NCI-H1694 (cell line): ENCODE measurements at regions not wholly inside any gene's neighbourhood (a gene's known extent, or its start where the extent isn't known, plus 50 kb on each side); places are given as distances from the start of the nearest gene placed in this dataset.
A peak's percentile ranks its signal among the peaks of the same experiment; 100 is the strongest.
"Not testable (repeated sequence)": the region's sequence is repeated elsewhere in the genome, so short reads cannot be mapped to it uniquely, and the experiment has no call there.

ENCODE experiments used
- DNase-seq: peaks from one replicate; lab custom pipeline; 2025; lab: John Stamatoyannopoulos, UW

DNA sequence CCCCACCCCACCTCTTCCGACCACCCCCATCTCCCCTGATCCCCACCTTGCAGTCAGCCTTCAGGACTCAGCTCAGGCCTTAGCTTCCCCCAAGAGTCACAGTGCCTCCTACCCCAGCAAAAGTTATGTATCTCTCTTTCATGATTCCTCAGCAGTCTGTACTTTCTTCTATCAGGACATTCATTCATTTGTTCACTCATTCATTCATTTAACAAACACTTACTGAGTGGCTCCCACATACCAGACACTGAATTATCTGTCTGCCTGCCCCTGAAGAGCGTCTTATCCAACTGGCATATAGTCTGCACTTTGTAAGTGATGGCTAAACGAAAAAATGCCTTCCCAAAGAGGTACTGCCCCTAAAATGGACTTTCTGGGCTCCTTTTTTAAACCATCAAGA lies 114.4 kb upstream of the SLC35F3 start:
- no peak for DNase-seq

DNA sequence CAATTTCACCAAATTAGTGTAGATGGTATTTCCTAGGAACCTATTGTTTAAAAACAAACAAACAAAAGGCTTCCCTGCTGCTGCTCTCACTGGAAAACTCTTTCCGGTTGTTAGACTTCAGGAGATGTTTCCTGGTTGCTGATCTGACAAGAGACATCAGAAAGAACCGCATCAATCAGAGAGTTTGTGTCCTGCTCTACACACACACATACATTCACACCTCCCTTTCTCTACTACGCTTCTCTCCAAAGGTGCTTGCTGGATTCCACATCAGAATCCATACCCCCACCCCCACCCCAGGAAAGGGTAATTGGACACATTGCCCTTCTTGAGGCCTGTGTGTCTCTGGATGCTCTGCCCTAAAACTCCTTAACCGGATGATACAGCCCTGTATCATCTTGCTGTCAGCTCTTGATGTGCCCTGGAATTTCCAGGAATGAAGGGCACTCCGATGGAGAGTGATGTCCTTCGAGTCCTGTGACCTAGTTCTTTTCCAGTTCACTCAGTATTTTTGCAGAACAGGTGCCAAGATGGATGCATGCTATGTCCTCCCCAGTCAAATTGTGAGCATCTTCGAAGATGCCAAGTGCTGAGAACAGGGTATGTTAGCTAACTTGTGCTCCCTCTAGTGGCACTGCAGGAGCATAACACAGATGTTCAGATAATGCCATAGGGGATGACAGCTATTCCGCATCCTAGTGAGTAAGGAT lies 113.7 kb upstream of the SLC35F3 start:
- DNase-seq, result peak; percentile 72

DNA sequence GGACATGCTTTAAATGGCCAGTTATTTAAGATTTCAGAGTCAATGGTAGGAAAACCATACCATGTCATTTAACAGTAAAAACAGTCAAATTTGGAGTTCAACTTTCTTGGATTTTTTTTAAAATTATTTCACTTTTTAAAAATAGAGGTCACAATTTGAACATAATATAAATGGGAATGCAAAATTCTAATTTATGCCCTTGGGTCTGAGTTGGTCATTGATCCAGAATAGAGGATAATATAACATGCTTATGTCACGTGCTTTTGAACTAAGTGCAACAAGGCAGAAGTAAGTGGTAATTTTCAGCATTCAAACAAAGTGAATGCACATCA lies 113.1 kb upstream of the SLC35F3 start:
- DNase-seq, result no peak

DNA sequence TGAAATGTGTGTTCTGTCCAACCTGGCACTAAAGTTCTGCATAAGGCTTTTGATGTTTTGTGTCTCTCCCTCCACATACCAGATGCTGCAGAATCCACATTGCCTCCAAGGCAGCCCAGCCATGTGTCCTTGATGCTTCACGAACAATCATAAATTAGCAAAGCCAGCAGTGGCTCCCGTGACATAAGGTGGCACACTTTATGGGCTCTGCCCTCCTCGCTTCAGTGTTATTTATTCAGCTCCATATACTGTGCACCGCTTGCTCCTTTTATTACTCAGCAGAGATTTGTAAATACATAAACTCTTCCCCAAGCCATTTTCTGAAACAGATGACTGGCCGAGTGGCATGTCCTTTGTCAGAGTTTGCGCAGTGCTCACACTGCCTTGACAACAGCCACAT lies 112.8 kb upstream of the SLC35F3 start:
- DNase-seq, result peak; percentile 93

DNA sequence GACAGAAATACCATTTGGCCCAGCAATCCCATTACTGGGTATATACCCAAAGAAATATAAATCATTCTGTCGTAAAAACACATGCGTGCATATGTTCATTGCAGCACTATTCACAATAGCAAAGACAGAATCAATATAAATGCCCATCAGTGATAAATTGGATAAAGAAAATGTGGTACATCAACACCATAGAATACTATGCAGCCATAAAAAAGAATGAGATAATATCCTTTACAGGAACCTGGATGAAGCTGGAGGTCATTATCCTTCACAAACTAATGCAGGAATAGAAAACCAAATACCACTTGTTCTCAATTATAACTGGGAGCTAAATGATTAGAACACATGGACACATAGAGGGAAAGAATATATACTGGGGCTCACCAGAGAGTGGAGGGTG lies 109.6 kb upstream of the SLC35F3 start:
- no peak for DNase-seq

DNA sequence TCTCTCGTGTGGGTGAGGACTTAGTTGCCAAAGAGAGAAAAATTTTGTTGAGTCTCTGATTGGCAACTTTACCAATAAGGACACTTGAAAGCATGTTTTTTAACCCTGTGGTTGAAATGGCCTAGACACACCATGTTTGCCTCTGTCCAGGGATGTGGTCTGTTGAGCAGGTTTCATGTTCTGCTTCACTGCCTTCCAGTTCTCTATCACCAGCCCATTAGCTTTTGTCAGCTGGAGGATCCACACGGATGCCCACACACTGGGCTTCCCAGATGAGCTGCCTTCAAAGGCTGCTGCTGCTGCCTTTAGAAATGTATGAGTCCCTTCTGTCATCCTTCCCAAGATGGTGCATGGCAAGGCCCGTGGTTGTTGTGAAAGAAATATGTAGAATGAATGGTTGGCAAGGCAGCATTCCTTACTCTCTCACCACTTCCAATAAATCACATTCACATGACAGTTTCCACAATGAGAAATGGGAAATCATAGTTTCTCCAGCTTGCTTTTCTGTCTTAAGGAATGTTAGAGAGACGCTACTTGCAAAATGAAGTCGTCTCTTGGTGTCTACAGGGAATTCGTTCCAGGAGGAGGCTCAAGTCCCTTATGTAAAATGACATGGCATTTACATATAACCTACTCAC lies 108.2 kb upstream of the SLC35F3 start:
- DNase-seq, result no peak

DNA sequence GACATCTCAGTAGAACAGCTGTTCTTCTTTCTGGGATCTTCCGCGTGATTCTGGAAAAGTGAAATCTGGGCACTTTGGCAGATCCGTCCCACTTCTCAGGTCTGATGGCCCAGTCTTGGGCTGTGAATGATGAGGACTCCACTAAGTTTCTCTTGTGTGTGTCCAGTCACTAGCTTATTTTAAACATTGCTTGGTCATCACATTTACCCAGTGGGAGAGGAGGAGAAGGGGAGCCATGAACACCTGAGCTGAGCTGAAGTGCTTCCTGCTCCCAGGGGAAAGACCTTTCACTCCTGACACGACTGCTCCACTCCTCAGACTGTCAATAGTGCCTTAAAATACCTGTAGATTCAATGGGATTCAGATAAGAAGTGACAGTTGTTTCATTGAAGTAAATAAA lies 101.9 kb upstream of the SLC35F3 start:
- no peak for DNase-seq

DNA sequence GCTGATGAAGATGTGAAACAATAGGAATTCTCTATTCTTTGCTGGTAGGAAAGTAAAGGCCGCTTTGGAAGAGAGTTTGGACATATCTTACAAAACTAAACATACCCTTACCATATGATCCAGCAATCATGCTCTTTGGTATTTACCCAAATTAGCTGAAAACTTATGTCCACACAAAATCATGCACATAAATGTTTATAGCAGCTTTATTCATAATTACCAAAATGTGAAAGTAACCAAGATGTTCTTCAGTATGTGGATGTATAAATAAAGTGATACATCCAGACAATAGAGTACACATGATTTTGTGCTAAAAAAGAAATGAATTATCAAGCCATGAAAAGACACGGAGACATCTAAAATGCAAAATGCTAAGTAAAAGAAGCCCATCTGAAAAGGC lies 98.7 kb upstream of the SLC35F3 start:
- no peak for DNase-seq

DNA sequence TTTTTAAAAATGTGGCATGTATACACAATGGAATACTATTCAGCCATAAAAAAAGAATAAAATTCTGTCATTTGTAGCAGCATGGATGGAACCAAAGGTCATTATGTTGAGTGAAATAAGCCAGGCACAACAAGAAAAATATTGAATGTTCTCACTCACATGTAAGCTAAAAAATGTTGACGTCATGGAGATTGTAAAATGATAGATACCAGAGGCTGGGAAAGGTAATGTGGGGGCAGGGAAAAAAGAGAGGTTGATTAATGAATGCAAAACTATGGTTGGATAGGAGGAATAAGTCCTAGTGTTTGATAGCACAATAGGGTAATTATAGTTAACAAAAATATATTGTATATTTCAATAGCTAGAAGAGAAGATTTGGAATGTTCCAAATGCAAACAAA lies 89.1 kb upstream of the SLC35F3 start:
- DNase-seq, result no peak

DNA sequence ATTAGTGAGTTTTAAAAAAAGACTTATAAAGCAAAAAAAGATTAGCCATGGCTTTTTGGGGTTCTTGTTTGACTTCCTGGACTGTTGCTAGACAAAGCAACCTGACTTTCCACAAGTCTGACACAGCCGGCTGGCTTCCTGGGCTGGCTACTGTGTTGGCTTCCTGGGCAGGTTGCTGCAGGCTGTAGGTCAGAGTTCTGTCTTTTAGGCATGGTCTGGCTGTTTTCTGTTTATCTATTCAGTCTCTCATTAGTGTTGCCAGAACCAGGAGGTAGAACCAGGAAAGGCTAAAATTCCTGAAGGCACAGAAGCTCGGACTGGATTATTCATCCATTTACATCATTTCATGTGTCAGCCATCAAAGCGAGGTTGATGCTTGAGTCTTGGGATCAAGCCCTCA lies 88.6 kb upstream of the SLC35F3 start:
- no peak for DNase-seq

DNA sequence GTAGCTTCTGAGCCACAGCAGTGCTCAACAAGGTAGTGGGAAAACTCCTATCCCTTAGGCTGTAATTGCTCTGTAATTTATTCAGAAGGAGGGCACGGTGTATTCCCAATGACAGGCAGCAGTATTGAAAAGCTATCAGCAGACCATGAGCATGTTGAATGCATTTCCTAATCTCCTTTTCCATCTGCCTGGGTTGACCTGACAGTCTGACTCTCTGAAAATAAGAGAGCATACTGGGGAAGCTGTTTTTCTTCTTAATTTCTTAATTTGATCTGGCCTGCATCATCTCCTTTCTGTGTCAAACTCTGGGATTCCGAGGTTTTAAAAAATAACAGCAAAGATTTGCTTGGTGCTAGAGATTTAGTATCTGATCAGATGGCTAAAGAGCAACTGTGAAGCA lies 88.1 kb upstream of the SLC35F3 start:
- no peak for DNase-seq

DNA sequence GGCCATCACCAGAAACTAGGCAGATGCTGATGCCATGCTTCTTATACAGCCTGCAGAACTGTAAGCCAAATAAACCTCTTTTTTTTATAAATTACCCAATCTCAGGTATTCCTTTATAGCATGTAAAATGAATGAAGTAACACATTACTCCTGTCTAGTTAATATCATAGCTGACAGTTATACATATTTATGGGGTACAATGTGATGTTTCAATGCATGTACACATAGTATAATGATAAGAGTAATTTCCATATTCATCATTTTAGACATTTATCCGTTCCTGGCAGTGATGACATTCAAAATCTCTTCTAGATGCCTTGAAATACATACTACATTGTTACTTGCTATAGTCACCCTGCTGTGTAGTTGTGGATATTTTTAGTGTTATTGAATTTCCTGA lies 85.4 kb upstream of the SLC35F3 start:
- no peak for DNase-seq

DNA sequence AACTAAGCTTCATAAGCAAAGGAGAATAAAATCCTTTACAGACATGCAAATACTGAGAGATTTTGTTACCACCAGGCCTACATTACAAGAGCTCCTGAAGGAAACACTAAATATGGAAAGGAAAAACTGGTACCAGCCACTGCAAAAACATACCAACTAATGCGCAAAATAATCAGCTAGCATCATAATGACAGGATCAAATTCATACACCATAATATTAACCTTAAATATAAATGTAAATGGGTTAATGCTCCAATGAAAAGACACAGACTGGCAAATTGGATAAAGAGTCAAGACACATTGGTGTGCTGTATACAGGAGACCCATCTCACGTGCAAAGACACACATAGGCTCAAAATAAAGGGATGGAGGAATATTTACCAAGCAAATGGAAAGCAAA lies 80.3 kb upstream of the SLC35F3 start:
- DNase-seq, result not testable (repeated sequence)

DNA sequence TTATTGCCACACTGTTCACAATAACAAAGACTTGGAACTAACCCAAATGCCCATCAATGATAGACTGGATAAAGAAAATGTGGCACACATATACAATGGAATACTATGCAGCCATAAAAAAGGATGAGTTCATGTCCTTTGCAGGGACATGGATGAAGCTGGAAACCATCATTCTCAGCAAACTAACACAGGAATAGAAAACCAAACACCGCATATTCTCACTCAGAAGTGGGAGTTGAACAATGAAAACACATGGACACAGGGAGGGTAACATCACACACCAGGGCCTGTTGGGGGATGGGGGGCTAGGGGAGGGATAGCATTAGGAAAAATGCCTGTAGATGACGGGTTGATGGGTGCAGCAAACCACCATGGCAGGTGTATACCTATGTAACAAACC lies 76.5 kb upstream of the SLC35F3 start:
- DNase-seq, result not testable (repeated sequence)

DNA sequence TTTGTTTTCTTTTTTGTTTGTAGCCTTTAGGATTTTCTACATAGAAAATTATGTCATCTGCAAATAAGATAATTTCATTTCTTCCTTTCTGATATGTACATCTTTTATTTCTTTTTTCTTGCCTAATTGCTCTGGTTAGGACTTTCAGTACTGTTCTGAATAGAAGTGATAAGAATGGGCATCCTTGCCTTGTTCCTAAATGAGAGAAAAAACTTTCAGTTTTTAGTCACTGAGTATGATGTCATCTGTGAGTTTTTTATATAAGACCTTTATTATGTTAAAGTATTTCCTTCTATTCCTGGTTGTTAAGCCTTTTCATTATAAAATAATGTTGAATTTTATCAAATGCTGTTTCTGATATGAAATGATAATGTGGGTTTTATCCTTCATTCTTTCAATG lies 76.0 kb upstream of the SLC35F3 start:
- no peak for DNase-seq

DNA sequence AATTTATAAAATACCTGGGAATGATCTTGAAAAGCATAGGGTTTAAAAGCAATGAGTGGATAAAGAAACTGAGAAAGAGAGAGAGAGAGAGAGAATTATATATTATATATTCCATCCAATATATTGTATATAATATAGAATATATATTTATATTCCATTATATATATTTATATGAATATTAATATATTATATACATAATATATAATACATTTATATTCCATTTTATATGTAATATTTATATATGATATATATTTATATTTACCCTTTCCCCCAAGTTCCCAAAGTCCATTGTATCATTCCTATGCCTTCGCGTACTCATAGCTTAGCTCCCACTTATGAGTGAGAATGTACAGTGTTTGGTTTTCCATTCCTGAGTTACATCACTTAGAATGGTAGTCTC lies 69.9 kb upstream of the SLC35F3 start:
- DNase-seq, result no peak

DNA sequence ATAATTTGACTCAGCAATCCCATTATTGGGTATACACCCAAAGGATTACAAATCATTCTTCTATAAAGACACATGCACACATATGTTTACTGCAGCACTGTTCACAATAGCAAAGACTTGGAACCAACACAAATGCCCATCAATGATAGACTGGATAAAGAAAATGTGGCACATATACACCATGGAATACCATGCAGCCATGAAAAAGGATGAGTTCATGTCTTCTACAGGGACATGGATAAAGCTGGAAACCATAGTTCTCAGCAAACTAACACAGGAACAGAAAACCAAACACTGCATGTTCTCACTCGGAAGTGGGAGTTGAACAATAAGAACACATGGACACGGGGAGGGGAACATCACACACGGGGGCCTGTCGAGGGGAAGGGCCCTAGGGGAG lies 66.3 kb upstream of the SLC35F3 start:
- not testable (repeated sequence) for DNase-seq

DNA sequence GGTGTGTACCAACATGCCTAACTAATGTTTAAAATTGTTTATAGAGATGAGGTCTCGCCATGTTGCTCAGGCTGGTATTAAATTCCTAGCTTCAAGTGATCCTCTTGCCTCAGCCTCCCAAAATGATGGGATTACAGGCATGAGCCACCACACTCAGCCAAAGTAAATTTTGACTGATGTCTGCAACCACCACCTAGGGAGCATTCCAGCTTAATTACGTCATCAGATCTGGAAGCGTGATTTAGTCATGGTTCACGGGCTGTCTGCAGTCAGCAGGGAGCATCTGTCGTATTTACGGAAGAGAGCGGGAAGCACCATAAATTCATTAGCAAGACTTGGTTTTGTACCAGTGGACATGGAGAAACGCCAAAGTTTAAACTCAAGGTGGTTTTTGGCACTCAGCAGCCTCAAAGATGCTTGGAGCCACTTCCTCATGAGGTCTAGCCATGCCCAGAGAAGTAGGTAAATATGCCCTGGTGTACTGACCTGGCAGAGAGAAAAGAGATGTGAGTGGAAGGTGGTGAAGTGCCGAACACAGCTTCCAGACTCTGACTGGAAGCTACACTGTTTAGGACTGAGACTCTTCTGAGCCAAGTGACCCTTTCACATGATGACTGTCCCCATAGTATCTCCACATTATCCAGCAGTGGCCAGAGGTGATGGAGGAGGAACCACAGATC lies 60.8 kb upstream of the SLC35F3 start:
- DNase-seq, result peak; percentile 27

DNA sequence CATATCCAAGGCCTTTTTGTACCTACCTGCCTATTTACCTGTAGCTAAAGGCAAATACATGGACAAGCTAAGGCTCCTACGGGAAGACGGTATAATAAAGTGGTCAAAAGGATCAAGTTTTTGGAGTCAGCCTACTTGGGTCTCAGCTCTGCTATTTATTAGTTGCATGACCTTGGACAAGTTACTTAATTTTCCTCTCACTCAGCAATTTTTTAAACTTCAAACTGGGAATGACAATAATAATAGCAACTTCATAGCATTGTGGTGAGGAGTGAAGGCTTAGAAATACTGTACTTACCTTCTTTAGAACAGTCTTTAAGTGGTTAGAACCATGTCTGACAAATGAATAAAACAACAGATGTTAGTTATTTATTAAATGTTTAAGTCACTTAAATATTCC lies 60.2 kb upstream of the SLC35F3 start:
- DNase-seq, result no peak

DNA sequence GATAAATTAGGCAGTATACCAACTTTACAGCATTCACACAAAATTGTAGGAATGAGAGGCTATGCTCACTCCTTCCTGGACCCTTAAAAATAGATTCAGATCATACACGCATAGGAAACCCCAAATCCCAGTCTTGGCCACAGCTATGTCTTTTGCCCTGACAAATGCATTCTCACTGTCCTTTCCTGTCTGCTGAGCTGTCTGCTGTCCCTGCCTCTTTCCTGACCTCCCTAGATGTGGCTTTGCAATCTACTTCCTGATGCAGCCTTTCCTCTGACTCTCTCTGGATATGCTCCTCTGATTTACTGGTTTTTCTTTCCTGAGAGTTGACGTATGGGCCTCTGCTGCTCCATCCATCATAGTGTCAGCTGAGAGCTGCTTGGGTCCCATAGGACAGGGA lies 59.8 kb upstream of the SLC35F3 start:
- no peak for DNase-seq
